Brain microvascular endothelial cell (primary cell): ENCODE measurements at regions not wholly inside any gene's neighbourhood (a gene's known extent, or its start where the extent isn't known, plus 50 kb on each side); places are given as distances from the start of the nearest gene placed in this dataset.

Experiments
- DNase-seq: peaks from one replicate; pipeline ENCODE4 v3.0.0-alpha.2; 2020
- H3K27ac ChIP-seq: fragments of 250-450 bp; sonication (Bioruptor Pico); 2 replicates; pipeline ENCODE4 v1.5.1; 2020; ENCODE audit warnings: mild to moderate bottlenecking, moderate library complexity
- H3K27me3 ChIP-seq: fragments of 250-450 bp; sonication (Bioruptor Pico); replicated peaks from 2 replicates; pipeline ENCODE4 v1.5.1; 2020; ENCODE audit warnings: mild to moderate bottlenecking
- H3K36me3 ChIP-seq: fragments of 250-450 bp; sonication (Bioruptor Pico); replicated peaks from 2 replicates; pipeline ENCODE4 v1.5.1; 2020; ENCODE audit warnings: mild to moderate bottlenecking
- H3K4me3 ChIP-seq: 2 replicates; pipeline ENCODE4 v1.5.1; 2011; ENCODE audit warnings: low read depth, mild to moderate bottlenecking, control low read depth, low read length, moderate library complexity
- CTCF ChIP-seq: IDR thresholded peaks from 2 replicates; pipeline ENCODE4 v1.5.1; 2011; ENCODE audit warnings: low read depth, mild to moderate bottlenecking, moderate library complexity, low read length, control low read depth, inconsistent platforms; ENCODE audit errors: missing control alignments
- in situ Hi-C: cut with HindIII; loops from 2 replicates; pipeline ENCODE4 v1.10.0; 2017; ENCODE audit warnings: low sequenced_read_pairs, low pct_ligation_motif_present

GRCh38 chr12:24696800-24697199 is 252.1 kb downstream of the BCAT1 start:
- in situ Hi-C loops = no loop called here
- Histone ChIP-seq H3K27ac (no peak overlapping the region), H3K36me3 (no peaks in the 10 kb centered on the region), H3K27me3 (no peaks in the 10 kb centered on the region), H3K4me3 (no peak overlapping the region)
- DNase-seq = no peak
- TF ChIP-seq CTCF = no peak

- in situ Hi-C loops = no loop called here
- no peaks in the 10 kb centered on the region for H3K36me3 ChIP-seq
- no peak overlapping the region for H3K4me3 ChIP-seq
- H3K27me3 ChIP-seq = no peaks in the 10 kb centered on the region
- DNase-seq = no peak
- H3K27ac ChIP-seq = no peak overlapping the region
- TF ChIP-seq CTCF = no peak
Measured at GRCh38 chr12:24695657-24696329, 253.1 kb downstream of the BCAT1 start.

- no peak for DNase-seq
Measured at GRCh38 chr12:24695103-24695502, 253.8 kb downstream of the BCAT1 start.

GRCh38 chr12:24688601-24689000 is 260.3 kb downstream of the BCAT1 start:
- no peak overlapping the region for H3K4me3 ChIP-seq
- no peaks in the 10 kb centered on the region for H3K36me3 ChIP-seq
- H3K27me3 ChIP-seq = no peaks in the 10 kb centered on the region
- no peak overlapping the region for H3K27ac ChIP-seq
- TF ChIP-seq CTCF = no peak
- in situ Hi-C loops = no loop called here
- no peak for DNase-seq

More at GRCh38 chr12:24695103-24695502, 253.8 kb downstream of the BCAT1 start:
- in situ Hi-C loops = no loop called here
- H3K4me3 ChIP-seq = no peak overlapping the region
- no peaks in the 10 kb centered on the region for H3K36me3 ChIP-seq
- H3K27me3 ChIP-seq = no peaks in the 10 kb centered on the region
- H3K27ac ChIP-seq = no peak overlapping the region
- no peak for TF ChIP-seq CTCF

- Histone ChIP-seq H3K36me3 (no peaks in the 10 kb centered on the region), H3K27me3 (no peaks in the 10 kb centered on the region), H3K4me3 (no peak overlapping the region), H3K27ac (no peak overlapping the region)
- in situ Hi-C loops = no loop called here
- no peak for TF ChIP-seq CTCF
- no peak for DNase-seq
Measured at GRCh38 chr12:24681570-24681969, 267.3 kb downstream of the BCAT1 start.

- Histone ChIP-seq H3K4me3 (no peak overlapping the region), H3K27ac (no peak overlapping the region), H3K27me3 (no peaks in the 10 kb centered on the region), H3K36me3 (no peaks in the 10 kb centered on the region)
- TF ChIP-seq CTCF = no peak
- in situ Hi-C loops = no loop called here
- DNase-seq = peak; percentile 11
Measured at GRCh38 chr12:24679126-24679525, 269.8 kb downstream of the BCAT1 start.
